H9 (cell line): ENCODE measurements at regions not wholly inside any gene's neighbourhood (a gene's known extent, or its start where the extent isn't known, plus 50 kb on each side); places are given as distances from the start of the nearest gene placed in this dataset.

ENCODE experiments used
- DNase-seq: peaks from one replicate; pipeline ENCODE4 v3.0.0-alpha.2; 2017
- H2AFZ ChIP-seq: one replicate; pipeline ENCODE4 v1.6.1; 2013; ENCODE audit warnings: mild to moderate bottlenecking, low read length, control low read depth, moderate library complexity
- H2AK5ac ChIP-seq: 2 replicates; pipeline ENCODE4 v1.6.1; 2013; ENCODE audit warnings: low read length, control low read depth, mixed read lengths; ENCODE audit not compliant: insufficient read length
- H2BK120ac ChIP-seq: one replicate; pipeline ENCODE4 v1.6.1; 2013; ENCODE audit warnings: low read depth, mild to moderate bottlenecking, low read length, control low read depth, inconsistent platforms; ENCODE audit not compliant: poor library complexity, severe bottlenecking
- H2BK12ac ChIP-seq: 2 replicates; pipeline ENCODE4 v1.6.1; 2013; ENCODE audit warnings: low read length, control low read depth, mixed read lengths, low read depth; ENCODE audit not compliant: insufficient read length
- H2BK15ac ChIP-seq: 2 replicates; pipeline ENCODE4 v1.6.1; 2013; ENCODE audit warnings: low read depth, low read length, control low read depth
- H2BK20ac ChIP-seq: one replicate; pipeline ENCODE4 v1.6.1; 2013; ENCODE audit warnings: low read depth, mild to moderate bottlenecking, low read length, control low read depth, inconsistent platforms; ENCODE audit not compliant: poor library complexity, severe bottlenecking
- H2BK5ac ChIP-seq: 2 replicates; pipeline ENCODE4 v1.6.1; 2013; ENCODE audit warnings: low read length, control low read depth, mixed read lengths; ENCODE audit not compliant: insufficient read length
- H3K14ac ChIP-seq: 2 replicates; pipeline ENCODE4 v1.6.1; 2013; ENCODE audit warnings: low read length, control low read depth; ENCODE audit not compliant: insufficient read depth
- H3K18ac ChIP-seq: 2 replicates; pipeline ENCODE4 v1.6.1; 2013; ENCODE audit warnings: low read depth, mild to moderate bottlenecking, mixed read lengths, low read length, control low read depth; ENCODE audit not compliant: insufficient read length
- H3K23ac ChIP-seq: 2 replicates; pipeline ENCODE4 v1.6.1; 2013; ENCODE audit warnings: low read length, control low read depth, mixed read lengths, low read depth; ENCODE audit not compliant: insufficient read length
- H3K23me2 ChIP-seq: 2 replicates; pipeline ENCODE4 v1.6.1; 2013; ENCODE audit warnings: low read depth, mild to moderate bottlenecking, mixed read lengths, low read length, control low read depth; ENCODE audit not compliant: insufficient read length, poor library complexity, severe bottlenecking
- H3K27ac ChIP-seq: 2 replicates; pipeline ENCODE4 v1.5.1; 2013; ENCODE audit warnings: low read length, control low read depth, mixed read lengths, low read depth; ENCODE audit not compliant: insufficient read length
- H3K27me3 ChIP-seq: 2 replicates; pipeline ENCODE4 v1.6.1; 2013; ENCODE audit warnings: low read length, control low read depth, inconsistent platforms; ENCODE audit not compliant: insufficient read depth
- H3K4ac ChIP-seq: 2 replicates; pipeline ENCODE4 v1.6.1; 2013; ENCODE audit warnings: low read depth, mild to moderate bottlenecking, control low read depth, inconsistent platforms, low read length, moderate library complexity
- H3K4me1 ChIP-seq: 2 replicates; pipeline ENCODE4 v1.6.1; 2013; ENCODE audit warnings: low read length, control low read depth, inconsistent platforms; ENCODE audit not compliant: insufficient read depth
- H3K4me2 ChIP-seq: 2 replicates; pipeline ENCODE4 v1.6.1; 2013; ENCODE audit warnings: low read length, control low read depth, mixed read lengths; ENCODE audit not compliant: insufficient read length, insufficient read depth
- H3K56ac ChIP-seq: 2 replicates; pipeline ENCODE4 v1.6.1; 2013; ENCODE audit warnings: low read depth, mild to moderate bottlenecking, mixed read lengths, low read length, control low read depth; ENCODE audit not compliant: insufficient read length
- H3K79me1 ChIP-seq: 2 replicates; pipeline ENCODE4 v1.6.1; 2013; ENCODE audit warnings: low read depth, mild to moderate bottlenecking, moderate library complexity, low read length, control low read depth, inconsistent platforms; ENCODE audit not compliant: insufficient read depth, poor library complexity, severe bottlenecking
- H3K79me2 ChIP-seq: 2 replicates; pipeline ENCODE4 v1.6.1; 2013; ENCODE audit warnings: low read length, control low read depth, inconsistent platforms; ENCODE audit not compliant: insufficient read depth
- H3K9ac ChIP-seq: 2 replicates; pipeline ENCODE4 v1.6.1; 2013; ENCODE audit warnings: low read length, control low read depth, mixed read lengths; ENCODE audit not compliant: insufficient read length; ENCODE audit errors: extremely low read depth
- H3K9me3 ChIP-seq: one replicate; pipeline ENCODE4 v1.6.1; 2013; ENCODE audit warnings: low read depth, low read length, inconsistent platforms; ENCODE audit not compliant: control insufficient read depth
- H3T11ph ChIP-seq: one replicate; pipeline ENCODE4 v1.6.1; 2013; ENCODE audit warnings: mild to moderate bottlenecking, low read length, control low read depth, inconsistent platforms
- H4K20me1 ChIP-seq: one replicate; pipeline ENCODE4 v1.6.1; 2013; ENCODE audit not compliant: control insufficient read depth, insufficient read length, insufficient read depth
- H4K5ac ChIP-seq: 2 replicates; pipeline ENCODE4 v1.6.1; 2013; ENCODE audit warnings: low read depth, mild to moderate bottlenecking, mixed read lengths, low read length, control low read depth; ENCODE audit not compliant: insufficient read length
- H4K8ac ChIP-seq: replicated peaks from 2 replicates; pipeline ENCODE4 v1.6.1; 2013; ENCODE audit warnings: low read length, control low read depth, mixed read lengths, low read depth; ENCODE audit not compliant: insufficient read length
- H4K91ac ChIP-seq: 2 replicates; pipeline ENCODE4 v1.6.1; 2013; ENCODE audit warnings: low read depth, mild to moderate bottlenecking, moderate library complexity, mixed read lengths, low read length, control low read depth; ENCODE audit not compliant: insufficient read length
- H3K27ac Mint-ChIP-seq, 3 experiments: 2 replicates in 2 of 3; 3 replicates in 1 of 3; pipeline ENCODE4 v1.8.0; 2020 to 2021; ENCODE audit warnings: mixed read lengths in 3 of 3, mild to moderate bottlenecking in 1 of 3, moderate library complexity in 1 of 3
- H3K27me3 Mint-ChIP-seq: 2 replicates; pipeline ENCODE4 v1.8.0; 2021; ENCODE audit warnings: low read depth, mild to moderate bottlenecking, moderate library complexity, mixed read lengths
- H3K36me3 Mint-ChIP-seq, 3 experiments: 2 replicates in 2 of 3; 3 replicates in 1 of 3; pipeline ENCODE4 v1.8.0; 2020 to 2021; ENCODE audit warnings: low read depth in 3 of 3, mixed read lengths in 3 of 3; ENCODE audit not compliant: insufficient read depth in 1 of 3
- H3K4me1 Mint-ChIP-seq, 2 experiments: 2 replicates each; pipeline ENCODE4 v1.8.0; 2020; ENCODE audit warnings: mixed read lengths in 2 of 2
- H3K4me3 Mint-ChIP-seq, 2 experiments: 2 replicates in 1 of 2; 3 replicates in 1 of 2; pipeline ENCODE4 v1.8.0; 2020 to 2021; ENCODE audit warnings: mild to moderate bottlenecking in 2 of 2, mixed read lengths in 2 of 2, moderate library complexity in 1 of 2
- H3K9me3 Mint-ChIP-seq, 2 experiments: 2 replicates in 1 of 2; 3 replicates in 1 of 2; pipeline ENCODE4 v1.8.0; 2020; ENCODE audit warnings: mild to moderate bottlenecking in 2 of 2, mixed read lengths in 2 of 2, moderate library complexity in 1 of 2
- CTCF ChIP-seq: fragments of 200-600 bp; sonication (generic); conservative IDR thresholded peaks from 3 replicates; pipeline ENCODE4 v1.8.0; 2021; ENCODE audit warnings: antibody characterized with exemption, mild to moderate bottlenecking
- WGBS: extraction: QIAGEN DNeasy Blood & Tissue Kit; methylation state at CpG from one replicate; pipeline ENCODE4 v1.1.7; 2013; ENCODE audit warnings: missing lambda C conversion rate, low lambda C conversion rate, mixed read lengths; ENCODE audit not compliant: insufficient read length; ENCODE audit errors: extremely low coverage; 5-methylcytosine and 5-hydroxymethylcytosine counted together

DNA sequence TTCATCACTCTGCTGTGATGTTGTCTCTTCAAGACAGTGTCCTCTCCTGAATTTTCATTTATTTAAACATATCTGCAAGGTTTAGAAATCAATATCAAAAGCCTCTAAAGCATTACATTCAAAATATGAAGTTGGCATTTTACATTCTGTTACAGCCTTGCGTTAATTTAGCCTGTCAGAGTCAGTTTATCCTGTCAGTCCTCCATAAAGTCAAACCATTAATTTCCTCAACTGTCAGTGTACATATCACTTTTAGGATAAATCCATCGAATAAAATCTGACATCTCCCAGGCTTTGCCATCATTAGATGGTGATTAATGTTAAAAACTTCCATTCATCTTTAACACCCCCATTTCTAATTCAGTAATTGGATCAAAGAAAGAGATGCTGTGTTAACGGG, 77.0 kb downstream of the NPY start:
- Histone ChIP-seq H3K79me1 (no peaks in the 10 kb centered on the region), H2BK15ac (no peak overlapping the region), H2BK120ac (no peak overlapping the region), H3K79me2 (no peaks in the 10 kb centered on the region), H3K23me2 (no peaks in the 10 kb centered on the region), H2BK12ac (no peak overlapping the region), H3K27ac (no peak overlapping the region), H2BK5ac (no peak overlapping the region), H4K8ac (no peak overlapping the region), H2AFZ (no peak overlapping the region), H3K27me3 (no peaks in the 10 kb centered on the region), H3T11ph (no peak overlapping the region), H3K9me3 (no peaks in the 10 kb centered on the region), H3K4me1 (no peaks in the 10 kb centered on the region), H2BK20ac (no peak overlapping the region), H3K23ac (no peak overlapping the region), H4K91ac (no peak overlapping the region), H3K9ac (no peak overlapping the region), H2AK5ac (no peak overlapping the region), H4K20me1 (no peaks in the 10 kb centered on the region), H3K18ac (no peak overlapping the region), H3K56ac (no peak overlapping the region), H3K14ac (no peak overlapping the region), H4K5ac (no peak overlapping the region), H3K4ac (no peak overlapping the region), H3K4me2 (no peak overlapping the region)
- no peaks in the 10 kb centered on the region; a peak in 1 of 5 replicates for H3K9me3 Mint-ChIP-seq
- no peaks in the 10 kb centered on the region for H3K27me3 Mint-ChIP-seq
- no peak overlapping the region for H3K27ac Mint-ChIP-seq
- peaks cover 1% of the 10 kb centered on the region in 2 experiments; a peak in 1 of 4 replicates for H3K4me1 Mint-ChIP-seq
- no peak for TF ChIP-seq CTCF
- no peak overlapping the region for H3K4me3 Mint-ChIP-seq
- DNase-seq, result no peak
- no peaks in the 10 kb centered on the region; a peak in 1 of 7 replicates for H3K36me3 Mint-ChIP-seq
- no CpG with 5 or more reads among the region's 3 CpGs for WGBS
